ENCODE measurements at regions not wholly inside any gene's neighbourhood (a gene's known extent, or its start where the extent isn't known, plus 50 kb on each side); places are given as distances from the start of the nearest gene placed in this dataset.

GRCh38 chr4:151917145-151917734 lies 156.4 kb upstream of the GATB start:
- Histone ChIP-seq H3K4me1 (ENCODE audit: low read depth, poor library complexity, severe bottlenecking) (no peaks in the 10 kb centered on the region), H3K27me3 (ENCODE audit: insufficient read depth, low read depth) (no peaks in the 10 kb centered on the region), H3K9ac (no peak overlapping the region), H3K4me3 (IDR thresholded peaks at IDR 0.05; ENCODE audit: insufficient read depth, low read depth, low read length) (no peak overlapping the region), H3K79me2 (ENCODE audit: insufficient read depth, low read depth) (no peaks in the 10 kb centered on the region), H3K4me2 (no peak overlapping the region), H3K27ac (no peak overlapping the region), H4K20me1 (ENCODE audit: insufficient read depth) (no peaks in the 10 kb centered on the region), H3K36me3 (ENCODE audit: insufficient read depth) (no peaks in the 10 kb centered on the region), H2AFZ (ENCODE audit: low read depth) (no peak overlapping the region)
- TF ChIP-seq, protein P1, sequence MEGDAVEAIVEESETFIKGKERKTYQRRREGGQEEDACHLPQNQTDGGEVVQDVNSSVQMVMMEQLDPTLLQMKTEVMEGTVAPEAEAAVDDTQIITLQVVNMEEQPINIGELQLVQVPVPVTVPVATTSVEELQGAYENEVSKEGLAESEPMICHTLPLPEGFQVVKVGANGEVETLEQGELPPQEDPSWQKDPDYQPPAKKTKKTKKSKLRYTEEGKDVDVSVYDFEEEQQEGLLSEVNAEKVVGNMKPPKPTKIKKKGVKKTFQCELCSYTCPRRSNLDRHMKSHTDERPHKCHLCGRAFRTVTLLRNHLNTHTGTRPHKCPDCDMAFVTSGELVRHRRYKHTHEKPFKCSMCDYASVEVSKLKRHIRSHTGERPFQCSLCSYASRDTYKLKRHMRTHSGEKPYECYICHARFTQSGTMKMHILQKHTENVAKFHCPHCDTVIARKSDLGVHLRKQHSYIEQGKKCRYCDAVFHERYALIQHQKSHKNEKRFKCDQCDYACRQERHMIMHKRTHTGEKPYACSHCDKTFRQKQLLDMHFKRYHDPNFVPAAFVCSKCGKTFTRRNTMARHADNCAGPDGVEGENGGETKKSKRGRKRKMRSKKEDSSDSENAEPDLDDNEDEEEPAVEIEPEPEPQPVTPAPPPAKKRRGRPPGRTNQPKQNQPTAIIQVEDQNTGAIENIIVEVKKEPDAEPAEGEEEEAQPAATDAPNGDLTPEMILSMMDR (conservative IDR thresholded peaks at IDR 0.05; ENCODE audit: low read depth, low read length), result no peak

DNA sequence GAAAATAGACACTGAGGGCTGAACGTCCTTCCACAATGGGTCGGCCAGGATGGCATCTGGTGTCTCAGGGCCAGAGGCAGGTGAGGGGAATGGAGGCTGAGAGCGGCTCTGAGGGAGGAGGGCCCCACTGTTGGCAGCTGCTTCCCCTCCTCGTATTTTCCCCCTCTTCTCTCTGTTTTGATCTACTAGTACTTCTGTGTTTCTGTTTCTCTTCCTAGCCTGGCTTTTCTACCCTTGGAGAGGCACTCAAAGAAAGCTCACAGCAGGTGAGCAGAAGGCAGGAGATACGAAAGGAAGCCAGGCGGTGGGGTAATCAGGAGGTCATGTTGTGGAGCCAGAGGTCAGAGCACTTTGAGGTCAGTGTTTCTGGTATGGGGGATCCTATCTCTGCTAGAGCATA lies 151.8 kb upstream of the GATB start:
- H3K4me2 ChIP-seq, result no peak overlapping the region
- H3K79me2 ChIP-seq (ENCODE audit: insufficient read depth, low read depth), result no peaks in the 10 kb centered on the region
- H3K36me3 ChIP-seq (ENCODE audit: insufficient read depth), result no peaks in the 10 kb centered on the region
- no peak overlapping the region for H3K4me3 ChIP-seq (IDR thresholded peaks at IDR 0.05; ENCODE audit: insufficient read depth, low read depth, low read length)
- no peak overlapping the region for H3K9ac ChIP-seq
- H2AFZ ChIP-seq (ENCODE audit: low read depth), result no peak overlapping the region
- H3K27me3 ChIP-seq (ENCODE audit: insufficient read depth, low read depth), result no peaks in the 10 kb centered on the region
- H3K4me1 ChIP-seq (ENCODE audit: low read depth, poor library complexity, severe bottlenecking), result no peaks in the 10 kb centered on the region
- no peak overlapping the region for H3K27ac ChIP-seq
- TF ChIP-seq, protein P1 (conservative IDR thresholded peaks at IDR 0.05; ENCODE audit: low read depth, low read length), result no peak
- no peaks in the 10 kb centered on the region for H4K20me1 ChIP-seq (ENCODE audit: insufficient read depth)

DNA sequence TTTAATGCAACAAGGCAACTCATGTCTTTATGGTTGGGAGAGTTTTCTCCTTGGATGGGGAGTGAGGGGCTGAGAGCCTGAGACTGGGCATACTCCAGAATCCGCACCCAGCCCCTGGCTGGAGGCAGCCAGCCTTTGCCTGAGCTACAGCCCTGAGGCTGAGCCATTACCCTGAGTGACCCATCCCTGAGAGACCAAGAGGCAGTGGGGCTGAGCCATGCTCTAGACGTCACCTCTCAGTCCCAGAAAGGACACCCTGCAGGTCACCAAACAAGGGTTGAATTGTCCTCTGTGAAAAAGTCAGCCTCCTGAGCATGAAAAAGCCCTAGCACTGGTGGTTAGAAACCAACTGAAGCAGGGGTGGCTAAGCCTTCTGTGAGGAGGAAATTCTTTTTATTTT lies 151.2 kb upstream of the GATB start:
- H3K4me3 ChIP-seq (IDR thresholded peaks at IDR 0.05; ENCODE audit: insufficient read depth, low read depth, low read length), result no peak overlapping the region
- no peaks in the 10 kb centered on the region for H4K20me1 ChIP-seq (ENCODE audit: insufficient read depth)
- H3K9ac ChIP-seq, result no peak overlapping the region
- no peak overlapping the region for H2AFZ ChIP-seq (ENCODE audit: low read depth)
- H3K4me1 ChIP-seq (ENCODE audit: low read depth, poor library complexity, severe bottlenecking), result no peaks in the 10 kb centered on the region
- H3K27me3 ChIP-seq (ENCODE audit: insufficient read depth, low read depth), result no peaks in the 10 kb centered on the region
- H3K4me2 ChIP-seq, result no peak overlapping the region
- no peaks in the 10 kb centered on the region for H3K36me3 ChIP-seq (ENCODE audit: insufficient read depth)
- no peaks in the 10 kb centered on the region for H3K79me2 ChIP-seq (ENCODE audit: insufficient read depth, low read depth)
- TF ChIP-seq, protein P1 (conservative IDR thresholded peaks at IDR 0.05; ENCODE audit: low read depth, low read length), result no peak
- no peak overlapping the region for H3K27ac ChIP-seq

DNA sequence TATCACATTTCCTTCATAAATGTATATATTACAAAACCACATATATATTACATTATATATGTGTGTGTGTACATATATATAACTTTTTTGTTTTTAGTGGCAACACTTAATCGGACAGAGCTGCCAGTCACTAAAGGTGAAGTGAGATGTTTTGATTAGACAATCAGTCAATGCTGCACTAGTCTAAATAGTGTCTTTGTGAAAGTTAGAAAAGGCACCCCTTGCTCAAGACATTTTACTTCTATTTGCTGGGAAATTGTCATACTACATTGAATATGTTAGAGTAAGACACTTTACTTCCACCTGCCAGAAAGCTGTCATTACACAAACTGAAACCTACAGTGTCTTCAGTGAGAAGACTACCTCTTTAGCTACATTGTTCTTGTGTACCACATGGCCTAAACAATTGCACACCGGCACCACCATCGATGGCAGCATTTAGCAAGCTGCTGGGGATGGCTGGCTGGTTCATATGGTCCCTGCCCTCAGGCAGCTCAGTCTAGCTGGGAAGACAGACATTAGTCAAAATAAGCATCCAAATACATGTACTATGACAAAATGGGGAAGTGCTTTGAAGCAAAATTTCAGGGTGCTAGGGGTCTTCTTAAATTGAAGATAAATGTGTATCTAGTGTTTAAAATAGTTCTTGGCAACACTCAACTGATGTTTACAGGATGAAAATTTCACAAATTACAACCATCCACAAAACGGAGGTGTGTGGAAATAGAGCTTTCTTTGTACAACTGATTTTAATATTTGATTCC lies 148.1 kb upstream of the GATB start:
- H3K4me3 ChIP-seq (IDR thresholded peaks at IDR 0.05; ENCODE audit: insufficient read depth, low read depth, low read length), result no peak overlapping the region
- H3K27me3 ChIP-seq (ENCODE audit: insufficient read depth, low read depth), result no peaks in the 10 kb centered on the region
- H3K36me3 ChIP-seq (ENCODE audit: insufficient read depth), result no peaks in the 10 kb centered on the region
- TF ChIP-seq, protein P1 (conservative IDR thresholded peaks at IDR 0.05; ENCODE audit: low read depth, low read length), result no peak
- H3K9ac ChIP-seq, result no peak overlapping the region
- H3K79me2 ChIP-seq (ENCODE audit: insufficient read depth, low read depth), result no peaks in the 10 kb centered on the region
- H3K4me2 ChIP-seq, result no peak overlapping the region
- no peak overlapping the region for H2AFZ ChIP-seq (ENCODE audit: low read depth)
- H3K4me1 ChIP-seq (ENCODE audit: low read depth, poor library complexity, severe bottlenecking), result no peaks in the 10 kb centered on the region
- H4K20me1 ChIP-seq (ENCODE audit: insufficient read depth), result no peaks in the 10 kb centered on the region
- H3K27ac ChIP-seq, result no peak overlapping the region
